Lung (tissue), 11 donors: ENCODE measurements at regions not wholly inside any gene's neighbourhood (a gene's known extent, or its start where the extent isn't known, plus 50 kb on each side); places are given as distances from the start of the nearest gene placed in this dataset.
A peak's percentile ranks its signal among the peaks of the same experiment; 100 is the strongest.

Source experiments
- ATAC-seq: fragments of 200-7000 bp; cut with Tn5 transposase; one replicate; pipeline ENCODE4 v1.9.1; 2020; ENCODE audit warnings: moderate number of reproducible peaks; ENCODE audit not compliant: insufficient read depth, low FRiP score
- DNase-seq, 3 donors: peaks; one replicate each; pipeline ENCODE4 v3.0.0-alpha.2; 2013 to 2017
- H3K27ac ChIP-seq, 2 donors: one replicate each; pipeline ENCODE4 v1.5.1; 2013; ENCODE audit warnings: mild to moderate bottlenecking in 2 of 2, moderate library complexity in 2 of 2, control low read depth in 1 of 2, inconsistent platforms in 1 of 2, low read depth in 1 of 2, low read length in 1 of 2
- H3K27me3 ChIP-seq, 3 donors: one replicate each; pipeline ENCODE4 v1.5.1; 2013; ENCODE audit warnings: low read length in 2 of 3; ENCODE audit not compliant: control insufficient read depth in 3 of 3, insufficient read depth in 3 of 3
- H3K36me3 ChIP-seq, 4 donors: one replicate each; pipeline ENCODE4 v1.5.1; 2013; ENCODE audit warnings: low read length in 4 of 4, mild to moderate bottlenecking in 1 of 4, moderate library complexity in 1 of 4; ENCODE audit not compliant: control insufficient read depth in 4 of 4, insufficient read depth in 4 of 4
- H3K4me1 ChIP-seq, 5 donors: one replicate each; pipeline ENCODE4 v1.5.1; 2013; ENCODE audit warnings: low read length in 5 of 5, mild to moderate bottlenecking in 2 of 5, moderate library complexity in 1 of 5; ENCODE audit not compliant: control insufficient read depth in 5 of 5, insufficient read depth in 5 of 5
- H3K4me3 ChIP-seq: one replicate; pipeline ENCODE4 v1.5.1; 2013; ENCODE audit warnings: mild to moderate bottlenecking, control low read depth, moderate library complexity
- H3K9ac ChIP-seq, 2 donors: one replicate each; pipeline ENCODE4 v1.5.1; 2013; ENCODE audit warnings: low read length in 2 of 2, control low read depth in 1 of 2; ENCODE audit not compliant: insufficient read depth in 1 of 2
- H3K9me3 ChIP-seq, 4 donors: one replicate each; pipeline ENCODE4 v1.5.1; 2013; ENCODE audit warnings: low read length in 3 of 4, mild to moderate bottlenecking in 1 of 4, moderate library complexity in 1 of 4; ENCODE audit not compliant: control insufficient read depth in 4 of 4, insufficient read depth in 3 of 4
- WGBS, 2 donors: extraction: QIAGEN DNeasy Blood & Tissue Kit; methylation state at CpG; one replicate each; pipeline ENCODE4 v1.1.7; 2013; 5-methylcytosine and 5-hydroxymethylcytosine counted together
- TF ChIP-seq, protein P1 (sequence below): IDR thresholded peaks from 2 replicates; pipeline ENCODE4 v1.5.1; 2012; ENCODE audit warnings: mild to moderate bottlenecking; ENCODE audit errors: control extremely low read depth, extremely low read depth
- donor health status: control.
- donor health status: control.
- donor health status: Bipolar disorder and iron deficiency.
- donor health status: healthy.
- donor health status: DM: yes; HTN: yes; CAD: no.

DNA sequence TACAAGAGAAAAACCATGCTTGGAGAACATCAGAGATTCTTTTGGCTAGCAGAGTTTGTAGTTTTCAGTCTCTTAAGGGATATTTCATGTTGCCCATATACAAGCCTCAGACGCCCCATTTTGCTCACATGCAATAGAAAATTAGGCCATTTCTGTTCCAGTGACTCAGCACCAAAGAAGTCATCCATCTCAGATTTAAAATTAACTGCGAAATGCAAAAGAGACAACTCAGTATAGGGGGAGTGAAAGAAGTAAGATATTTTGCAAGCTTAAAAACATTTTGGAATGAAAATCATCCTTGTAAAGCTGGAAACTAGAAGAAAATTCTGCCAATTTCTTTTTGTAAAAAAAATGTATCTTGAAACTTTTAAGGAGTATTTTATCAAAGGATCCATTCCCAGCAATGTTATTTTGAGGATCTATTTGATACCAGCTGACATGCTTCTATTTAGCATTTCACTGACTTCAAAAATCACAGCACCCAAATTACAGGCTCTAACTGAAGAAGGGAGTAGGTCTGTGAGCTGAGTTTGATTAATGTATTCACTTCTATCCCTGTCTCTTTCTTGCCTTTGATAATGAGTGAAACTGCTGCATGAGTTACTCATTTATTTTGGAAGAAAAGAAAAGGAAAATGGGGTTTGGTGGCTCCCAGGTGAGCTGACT, 223.7 kb upstream of the SULF2 start:
- Histone ChIP-seq H3K4me1 (peaks cover 0 to 3% (median 0%) of the 10 kb centered on the region in 5 donors), H3K36me3 (no peaks in the 10 kb centered on the region), H3K4me3 (no peak overlapping the region), H3K27ac (no peak overlapping the region), H3K9me3 (peaks cover 0 to 21% (median 6%) of the 10 kb centered on the region in 4 donors), H3K27me3 (no peaks in the 10 kb centered on the region), H3K9ac (no peak overlapping the region)
- TF ChIP-seq, protein P1, sequence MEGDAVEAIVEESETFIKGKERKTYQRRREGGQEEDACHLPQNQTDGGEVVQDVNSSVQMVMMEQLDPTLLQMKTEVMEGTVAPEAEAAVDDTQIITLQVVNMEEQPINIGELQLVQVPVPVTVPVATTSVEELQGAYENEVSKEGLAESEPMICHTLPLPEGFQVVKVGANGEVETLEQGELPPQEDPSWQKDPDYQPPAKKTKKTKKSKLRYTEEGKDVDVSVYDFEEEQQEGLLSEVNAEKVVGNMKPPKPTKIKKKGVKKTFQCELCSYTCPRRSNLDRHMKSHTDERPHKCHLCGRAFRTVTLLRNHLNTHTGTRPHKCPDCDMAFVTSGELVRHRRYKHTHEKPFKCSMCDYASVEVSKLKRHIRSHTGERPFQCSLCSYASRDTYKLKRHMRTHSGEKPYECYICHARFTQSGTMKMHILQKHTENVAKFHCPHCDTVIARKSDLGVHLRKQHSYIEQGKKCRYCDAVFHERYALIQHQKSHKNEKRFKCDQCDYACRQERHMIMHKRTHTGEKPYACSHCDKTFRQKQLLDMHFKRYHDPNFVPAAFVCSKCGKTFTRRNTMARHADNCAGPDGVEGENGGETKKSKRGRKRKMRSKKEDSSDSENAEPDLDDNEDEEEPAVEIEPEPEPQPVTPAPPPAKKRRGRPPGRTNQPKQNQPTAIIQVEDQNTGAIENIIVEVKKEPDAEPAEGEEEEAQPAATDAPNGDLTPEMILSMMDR = no peak
- ATAC-seq = no peak
- 73 to 80% methylated on average over 2 of the region's 2 CpGs for WGBS, 2 donors
- peak in 1 of 3 donors; percentile 21 for DNase-seq

DNA sequence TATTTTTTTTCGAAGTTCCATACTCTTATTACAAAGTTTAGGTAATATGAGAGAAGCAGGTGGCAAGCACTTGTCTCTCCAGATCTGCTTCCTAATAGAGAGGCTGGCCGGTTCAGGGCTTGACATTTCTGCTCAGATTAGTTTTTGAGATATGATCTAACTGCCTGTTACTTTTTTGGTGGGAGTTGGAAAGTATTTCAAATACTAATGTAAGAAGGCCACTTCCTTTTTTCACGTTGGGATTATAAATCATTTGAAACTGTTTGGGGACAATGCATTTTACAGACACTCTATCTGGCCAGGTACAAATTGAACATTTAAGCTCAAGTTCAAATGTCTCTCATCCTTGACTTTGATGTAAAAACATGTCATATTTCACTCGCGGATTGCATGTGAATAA, 222.1 kb upstream of the SULF2 start:
- ATAC-seq (no peak), DNase-seq (no peak)
- Histone ChIP-seq H3K36me3 (no peaks in the 10 kb centered on the region), H3K9me3 (peaks cover 0 to 18% (median 4%) of the 10 kb centered on the region in 4 donors), H3K4me1 (peaks cover 0 to 3% (median 0%) of the 10 kb centered on the region in 5 donors), H3K4me3 (no peak overlapping the region), H3K27ac (no peak overlapping the region), H3K9ac (no peak overlapping the region), H3K27me3 (no peaks in the 10 kb centered on the region)
- TF ChIP-seq, protein P1 = no peak
- 21 to 53% methylated on average over 5 of the region's 5 CpGs for WGBS, 2 donors

DNA sequence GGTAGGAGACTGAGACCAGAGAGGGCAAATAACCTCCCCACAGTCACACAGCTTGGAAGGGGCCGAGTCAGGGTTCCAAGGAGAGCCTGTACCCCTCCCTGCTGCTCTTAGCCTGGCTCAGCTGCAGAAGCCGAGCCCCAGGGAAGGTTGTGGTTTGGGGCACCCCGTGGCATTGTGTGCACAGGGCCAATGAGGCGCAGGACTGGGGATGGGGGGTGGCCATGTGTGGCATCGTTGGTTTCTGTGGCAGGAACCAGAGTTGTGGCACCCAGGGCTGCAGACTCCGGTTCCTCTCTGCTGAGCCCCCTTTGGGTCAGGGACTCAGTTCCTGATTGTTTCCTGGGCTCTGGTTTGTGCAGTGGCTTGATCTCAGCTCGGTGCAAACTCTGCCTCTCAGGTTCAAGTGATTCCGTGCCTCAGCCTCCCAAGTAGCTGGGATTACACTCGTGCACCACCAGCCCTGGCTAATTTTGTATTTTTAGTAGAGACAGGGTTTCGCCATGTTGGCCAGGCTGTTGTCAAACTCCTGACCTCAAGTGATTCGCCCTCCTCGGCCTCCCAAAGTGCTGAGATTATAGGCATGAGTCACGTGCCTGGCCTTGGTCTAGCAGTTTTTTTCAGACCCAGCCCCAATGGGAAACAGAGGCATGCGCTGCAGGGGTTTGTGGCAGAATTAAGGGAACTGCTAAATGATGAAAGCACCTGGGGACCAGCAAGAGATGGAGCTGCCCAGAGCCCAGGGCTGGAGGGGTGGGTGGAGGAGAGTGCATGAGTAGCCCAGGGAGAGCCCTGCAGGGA, 221.0 kb upstream of the SULF2 start:
- no peak overlapping the region for H3K4me3 ChIP-seq
- H3K9ac ChIP-seq = no peak overlapping the region
- WGBS, 2 donors = 42 to 50% methylated on average over 14 of the region's 14 CpGs
- peaks cover 0 to 16% (median 2%) of the 10 kb centered on the region in 4 donors for H3K9me3 ChIP-seq
- H3K27ac ChIP-seq = no peak overlapping the region
- H3K27me3 ChIP-seq = no peaks in the 10 kb centered on the region
- H3K4me1 ChIP-seq = peaks cover 0 to 3% (median 0%) of the 10 kb centered on the region in 5 donors
- H3K36me3 ChIP-seq = no peaks in the 10 kb centered on the region
- ATAC-seq (no peak), DNase-seq (no peak)
- TF ChIP-seq, protein P1 = no peak
